BE2C (cell line): ENCODE measurements at regions not wholly inside any gene's neighbourhood (a gene's known extent, or its start where the extent isn't known, plus 50 kb on each side); places are given as distances from the start of the nearest gene placed in this dataset.
"Not testable (repeated sequence)": the region's sequence is repeated elsewhere in the genome, so short reads cannot be mapped to it uniquely, and the experiment has no call there.

Experiments
- DNase-seq: peaks from one replicate; pipeline ENCODE4 v3.0.0-alpha.2; 2020
- H3K27me3 ChIP-seq: fragments of 250-450 bp; sonication (Bioruptor Pico); 2 replicates; pipeline ENCODE4 v1.5.1; 2020; ENCODE audit warnings: mild to moderate bottlenecking
- H3K36me3 ChIP-seq: fragments of 250-450 bp; sonication (Bioruptor Pico); 2 replicates; pipeline ENCODE4 v1.5.1; 2020; ENCODE audit warnings: mild to moderate bottlenecking
- H3K4me1 ChIP-seq: fragments of 250-450 bp; sonication (Bioruptor Pico); 2 replicates; pipeline ENCODE4 v1.5.1; 2020
- H3K4me3 ChIP-seq: 2 replicates; pipeline ENCODE4 v1.5.1; 2011; ENCODE audit warnings: low read depth, low read length
- H3K9me3 ChIP-seq: fragments of 250-450 bp; sonication (Bioruptor Pico); 2 replicates; pipeline ENCODE4 v1.5.1; 2020
- TF ChIP-seq, protein P1 (sequence below): IDR thresholded peaks from 2 replicates; pipeline ENCODE4 v1.5.1; 2012; ENCODE audit warnings: mild to moderate bottlenecking, low read depth, low read length

- TF ChIP-seq, protein P1, sequence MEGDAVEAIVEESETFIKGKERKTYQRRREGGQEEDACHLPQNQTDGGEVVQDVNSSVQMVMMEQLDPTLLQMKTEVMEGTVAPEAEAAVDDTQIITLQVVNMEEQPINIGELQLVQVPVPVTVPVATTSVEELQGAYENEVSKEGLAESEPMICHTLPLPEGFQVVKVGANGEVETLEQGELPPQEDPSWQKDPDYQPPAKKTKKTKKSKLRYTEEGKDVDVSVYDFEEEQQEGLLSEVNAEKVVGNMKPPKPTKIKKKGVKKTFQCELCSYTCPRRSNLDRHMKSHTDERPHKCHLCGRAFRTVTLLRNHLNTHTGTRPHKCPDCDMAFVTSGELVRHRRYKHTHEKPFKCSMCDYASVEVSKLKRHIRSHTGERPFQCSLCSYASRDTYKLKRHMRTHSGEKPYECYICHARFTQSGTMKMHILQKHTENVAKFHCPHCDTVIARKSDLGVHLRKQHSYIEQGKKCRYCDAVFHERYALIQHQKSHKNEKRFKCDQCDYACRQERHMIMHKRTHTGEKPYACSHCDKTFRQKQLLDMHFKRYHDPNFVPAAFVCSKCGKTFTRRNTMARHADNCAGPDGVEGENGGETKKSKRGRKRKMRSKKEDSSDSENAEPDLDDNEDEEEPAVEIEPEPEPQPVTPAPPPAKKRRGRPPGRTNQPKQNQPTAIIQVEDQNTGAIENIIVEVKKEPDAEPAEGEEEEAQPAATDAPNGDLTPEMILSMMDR: no peak
- no peaks in the 10 kb centered on the region for H3K27me3 ChIP-seq
- no peak overlapping the region for H3K4me3 ChIP-seq
- no peaks in the 10 kb centered on the region for H3K4me1 ChIP-seq
- no peaks in the 10 kb centered on the region for H3K36me3 ChIP-seq
- H3K9me3 ChIP-seq: no peaks in the 10 kb centered on the region
- DNase-seq: no peak
These were observed 872.6 kb downstream of the FSTL5 start for GRCh38 chr4:161291222-161291621.

DNA sequence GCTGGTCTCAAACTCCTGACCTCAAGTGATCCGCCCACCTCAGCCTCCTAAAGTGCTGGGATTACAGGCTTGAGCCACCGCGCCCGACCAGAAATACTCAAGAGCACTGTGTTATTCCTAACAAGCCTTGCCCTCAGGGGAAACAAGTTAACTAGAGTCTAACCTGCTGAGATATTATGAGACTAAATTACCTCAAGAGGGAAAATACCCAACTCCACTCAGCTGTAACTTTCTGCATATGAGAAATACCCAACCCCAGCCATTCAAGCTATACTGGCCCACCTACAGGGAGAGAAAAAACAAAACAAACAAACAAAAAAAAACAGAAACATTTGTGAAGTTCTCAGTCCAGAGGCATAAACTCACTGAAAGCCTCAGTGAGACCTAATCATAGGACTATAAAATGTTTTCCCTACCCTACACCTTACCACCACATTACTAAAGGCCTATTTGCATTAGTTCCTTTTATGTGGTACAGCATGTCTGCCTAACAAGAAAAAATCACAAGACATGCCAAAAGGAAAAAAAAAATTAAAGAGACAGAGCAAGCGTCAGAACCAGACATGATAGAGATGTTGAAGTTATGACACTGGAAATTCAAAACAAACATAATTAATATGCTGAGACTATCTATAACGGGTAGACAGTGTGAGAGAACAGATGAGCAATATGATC is 876.0 kb downstream of the FSTL5 start:
- H3K36me3 ChIP-seq: no peaks in the 10 kb centered on the region
- H3K27me3 ChIP-seq: no peaks in the 10 kb centered on the region
- no peak for DNase-seq
- no peaks in the 10 kb centered on the region for H3K4me1 ChIP-seq
- TF ChIP-seq, protein P1: no peak
- H3K4me3 ChIP-seq: no peak overlapping the region
- H3K9me3 ChIP-seq: no peaks in the 10 kb centered on the region

GRCh38 chr4:161285461-161285860 is 878.3 kb downstream of the FSTL5 start:
- no peak for DNase-seq
- Histone ChIP-seq H3K27me3 (no peaks in the 10 kb centered on the region), H3K36me3 (no peaks in the 10 kb centered on the region), H3K9me3 (no peaks in the 10 kb centered on the region), H3K4me1 (no peaks in the 10 kb centered on the region), H3K4me3 (no peak overlapping the region)
- TF ChIP-seq, protein P1: no peak

- H3K4me1 ChIP-seq: no peaks in the 10 kb centered on the region
- DNase-seq: no peak
- no peak overlapping the region for H3K4me3 ChIP-seq
- no peaks in the 10 kb centered on the region for H3K27me3 ChIP-seq
- H3K9me3 ChIP-seq: no peaks in the 10 kb centered on the region
- H3K36me3 ChIP-seq: no peaks in the 10 kb centered on the region
- TF ChIP-seq, protein P1: no peak
These were observed 882.9 kb downstream of the FSTL5 start for GRCh38 chr4:161280929-161281328.

GRCh38 chr4:161279095-161279494 is 884.7 kb downstream of the FSTL5 start:
- Histone ChIP-seq H3K4me1 (no peaks in the 10 kb centered on the region), H3K36me3 (no peaks in the 10 kb centered on the region), H3K4me3 (no peak overlapping the region), H3K27me3 (no peaks in the 10 kb centered on the region), H3K9me3 (no peaks in the 10 kb centered on the region)
- TF ChIP-seq, protein P1: no peak
- DNase-seq: no peak

GRCh38 chr4:161277150-161277787 is 886.5 kb downstream of the FSTL5 start:
- not testable (repeated sequence) for H3K4me1 ChIP-seq, H3K27me3 ChIP-seq, H3K36me3 ChIP-seq, H3K9me3 ChIP-seq, H3K4me3 ChIP-seq, DNase-seq
